Pancreas (tissue), 10 donors: ENCODE measurements at regions not wholly inside any gene's neighbourhood (a gene's known extent, or its start where the extent isn't known, plus 50 kb on each side); places are given as distances from the start of the nearest gene placed in this dataset.
"Not testable (repeated sequence)": the region's sequence is repeated elsewhere in the genome, so short reads cannot be mapped to it uniquely, and the experiment has no call there.

Experiments
- ATAC-seq, 4 donors: fragments of 200-7000 bp; cut with Tn5 transposase; one replicate each; pipeline versions ENCODE4 v1.8.0 to v1.9.1; 2020; ENCODE audit warnings: mild to moderate bottlenecking in 4 of 4, moderate library complexity in 4 of 4
- DNase-seq, 6 donors: peaks; one replicate each; pipeline ENCODE4 v3.0.0-alpha.2; 2020
- FAIRE-seq: peaks from 2 replicates; lab custom pipeline; 2012; peaks lifted over from hg19 to GRCh38; lab: Jason Lieb, UNC
- H3K27ac ChIP-seq, 4 donors: fragments of 200-600 bp; sonication (generic); 1 replicate in 3 of 4; 2 replicates in 1 of 4; pipeline versions ENCODE4 v1.5.0 to v1.8.0; 2020
- H3K27me3 ChIP-seq, 4 donors: fragments of 200-600 bp; one replicate each; pipeline ENCODE4 v1.8.0; 2021
- H3K36me3 ChIP-seq, 3 donors: fragments of 200-600 bp; sonication (generic) in 1 of 3; one replicate each; pipeline versions ENCODE4 v1.5.0 to v1.8.0; 2020 to 2021
- H3K4me1 ChIP-seq, 3 donors: fragments of 200-600 bp; one replicate each; pipeline ENCODE4 v1.8.0; 2021
- H3K4me3 ChIP-seq, 4 donors: fragments of 200-600 bp; sonication (generic) in 2 of 4; one replicate each; pipeline versions ENCODE4 v1.5.0 to v1.8.0; 2020 to 2021
- H3K9me3 ChIP-seq, 4 donors: fragments of 200-600 bp; one replicate each; pipeline ENCODE4 v1.8.0; 2021
- WGBS, 2 donors: extraction: QIAGEN DNeasy Blood & Tissue Kit; methylation state at CpG; one replicate each; pipeline ENCODE4 v1.1.7; 2013; 5-methylcytosine and 5-hydroxymethylcytosine counted together
- intact Hi-C, 3 donors: fragments of 100-400 bp; cut with DNase I; formaldehyde crosslinking; loops; one replicate each; pipeline versions ENCODE4 v1.11.1 to v1.14.2; 2022
- TF ChIP-seq, protein P1 (sequence below), 4 donors: fragments of 200-600 bp; sonication (generic) in 3 of 4; IDR thresholded peaks; one replicate each; pipeline versions ENCODE4 v1.5.0 to v1.8.0; 2021; ENCODE audit warnings: antibody characterized with exemption in 4 of 4
- donor health status: healthy with polysubstance abuse.
- donor health status: DM: no; HTN: no; CAD: no; lungs with moderate emphysema.
- donor health status: DM: no; HTN: no; CAD: no.
- donor health status: control.
- donor health status: control.
- donor health status: Bipolar disorder and iron deficiency.
- donor health status: DM: yes; HTN: yes; CAD: no.
- donor health status: DM: no; HTN: no; CAD: no.
- donor health status: DM: no; HTN: no; CAD: no.
- donor health status: DM: yes; HTN: yes; CAD: no.

- Histone ChIP-seq H3K36me3 (no peaks in the 10 kb centered on the region), H3K27ac (no peak overlapping the region), H3K4me3 (no peak overlapping the region), H3K9me3 (no peaks in the 10 kb centered on the region), H3K4me1 (no peaks in the 10 kb centered on the region), H3K27me3 (no peaks in the 10 kb centered on the region)
- TF ChIP-seq, protein P1, sequence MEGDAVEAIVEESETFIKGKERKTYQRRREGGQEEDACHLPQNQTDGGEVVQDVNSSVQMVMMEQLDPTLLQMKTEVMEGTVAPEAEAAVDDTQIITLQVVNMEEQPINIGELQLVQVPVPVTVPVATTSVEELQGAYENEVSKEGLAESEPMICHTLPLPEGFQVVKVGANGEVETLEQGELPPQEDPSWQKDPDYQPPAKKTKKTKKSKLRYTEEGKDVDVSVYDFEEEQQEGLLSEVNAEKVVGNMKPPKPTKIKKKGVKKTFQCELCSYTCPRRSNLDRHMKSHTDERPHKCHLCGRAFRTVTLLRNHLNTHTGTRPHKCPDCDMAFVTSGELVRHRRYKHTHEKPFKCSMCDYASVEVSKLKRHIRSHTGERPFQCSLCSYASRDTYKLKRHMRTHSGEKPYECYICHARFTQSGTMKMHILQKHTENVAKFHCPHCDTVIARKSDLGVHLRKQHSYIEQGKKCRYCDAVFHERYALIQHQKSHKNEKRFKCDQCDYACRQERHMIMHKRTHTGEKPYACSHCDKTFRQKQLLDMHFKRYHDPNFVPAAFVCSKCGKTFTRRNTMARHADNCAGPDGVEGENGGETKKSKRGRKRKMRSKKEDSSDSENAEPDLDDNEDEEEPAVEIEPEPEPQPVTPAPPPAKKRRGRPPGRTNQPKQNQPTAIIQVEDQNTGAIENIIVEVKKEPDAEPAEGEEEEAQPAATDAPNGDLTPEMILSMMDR (IDR thresholded peaks at IDR 0.05), result no peak
- 85 to 87% methylated on average over 3 of the region's 3 CpGs for WGBS, 2 donors
- ATAC-seq, result no peak
- intact Hi-C loops, result no loop called here
- no peak for FAIRE-seq
- DNase-seq, result no peak
Measured at GRCh38 chr1:56125316-56125715, 454.0 kb downstream of the PLPP3 start.

- intact Hi-C loops, result no loop called here
- no peaks in the 10 kb centered on the region for H3K36me3 ChIP-seq
- WGBS, 2 donors, result 87 to 95% methylated on average over 3 of the region's 3 CpGs
- no peak for DNase-seq
- H3K27me3 ChIP-seq, result no peaks in the 10 kb centered on the region
- H3K4me3 ChIP-seq, result no peak overlapping the region
- no peaks in the 10 kb centered on the region for H3K9me3 ChIP-seq
- FAIRE-seq, result no peak
- TF ChIP-seq, protein P1 (IDR thresholded peaks at IDR 0.05), result no peak
- H3K4me1 ChIP-seq, result no peaks in the 10 kb centered on the region
- ATAC-seq, result no peak
- no peak overlapping the region for H3K27ac ChIP-seq
Measured at GRCh38 chr1:56123826-56124225, 455.5 kb downstream of the PLPP3 start.

- Histone ChIP-seq H3K36me3 (no peaks in the 10 kb centered on the region), H3K27me3 (no peaks in the 10 kb centered on the region), H3K9me3 (no peaks in the 10 kb centered on the region), H3K4me3 (no peak overlapping the region), H3K4me1 (no peaks in the 10 kb centered on the region), H3K27ac (no peak overlapping the region)
- FAIRE-seq, result no peak
- TF ChIP-seq, protein P1 (IDR thresholded peaks at IDR 0.05), result no peak
- DNase-seq, result no peak
- intact Hi-C loops, result no loop called here
- ATAC-seq, result no peak
Measured at GRCh38 chr1:56123421-56123820, 455.9 kb downstream of the PLPP3 start.

DNA sequence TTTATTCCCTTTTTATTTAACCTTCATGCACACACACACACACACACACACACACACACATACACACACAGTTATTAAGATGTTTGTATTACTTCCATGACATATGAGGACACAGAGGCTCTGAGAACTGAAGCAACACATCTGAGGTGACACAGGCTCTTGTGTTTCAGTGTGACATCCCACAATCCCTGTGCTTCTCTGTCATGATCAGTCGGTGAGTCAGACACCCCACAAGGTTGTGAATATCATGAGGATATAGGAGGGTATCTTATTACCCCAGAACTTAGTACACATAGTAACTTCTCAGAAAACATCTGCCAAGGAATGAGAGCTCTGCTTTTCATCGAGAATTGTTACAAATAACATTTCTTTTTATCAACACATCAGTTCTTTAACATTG, 459.3 kb downstream of the PLPP3 start:
- TF ChIP-seq, protein P1 (IDR thresholded peaks at IDR 0.05), result no peak
- H3K9me3 ChIP-seq, result no peaks in the 10 kb centered on the region
- intact Hi-C loops, result no loop called here
- H3K36me3 ChIP-seq, result no peaks in the 10 kb centered on the region
- DNase-seq (no peak), FAIRE-seq (no peak), ATAC-seq (no peak)
- no peaks in the 10 kb centered on the region for H3K27me3 ChIP-seq
- no peak overlapping the region for H3K4me3 ChIP-seq
- no peak overlapping the region for H3K27ac ChIP-seq
- no peaks in the 10 kb centered on the region for H3K4me1 ChIP-seq
- 47 to 60% methylated on average over 2 of the region's 2 CpGs for WGBS, 2 donors

DNA sequence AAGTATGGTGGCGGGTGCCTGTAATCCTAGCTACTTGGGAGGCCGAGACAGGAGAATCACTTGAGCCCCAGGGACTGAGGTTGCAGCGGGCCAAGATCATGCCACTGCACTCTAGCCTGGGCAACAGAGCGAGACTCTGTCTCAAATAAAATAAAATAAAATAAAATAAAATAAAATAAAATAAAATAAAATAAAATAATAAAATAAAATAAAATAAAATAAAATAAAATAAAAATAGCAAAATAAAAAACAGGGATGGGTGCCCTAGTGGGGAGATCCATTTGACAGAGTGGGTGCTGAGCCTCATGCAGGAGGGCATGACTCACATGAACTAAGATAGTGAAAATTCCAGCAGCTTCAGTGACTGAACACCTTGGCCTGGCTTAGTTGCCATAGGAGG, 460.7 kb downstream of the PLPP3 start:
- H3K27me3 ChIP-seq, H3K36me3 ChIP-seq, H3K27ac ChIP-seq, H3K9me3 ChIP-seq, H3K4me1 ChIP-seq, DNase-seq, intact Hi-C loops, ATAC-seq, FAIRE-seq, H3K4me3 ChIP-seq: not testable (repeated sequence)
- WGBS, 2 donors, result 95 to 96% methylated on average over 4 of the region's 4 CpGs

DNA sequence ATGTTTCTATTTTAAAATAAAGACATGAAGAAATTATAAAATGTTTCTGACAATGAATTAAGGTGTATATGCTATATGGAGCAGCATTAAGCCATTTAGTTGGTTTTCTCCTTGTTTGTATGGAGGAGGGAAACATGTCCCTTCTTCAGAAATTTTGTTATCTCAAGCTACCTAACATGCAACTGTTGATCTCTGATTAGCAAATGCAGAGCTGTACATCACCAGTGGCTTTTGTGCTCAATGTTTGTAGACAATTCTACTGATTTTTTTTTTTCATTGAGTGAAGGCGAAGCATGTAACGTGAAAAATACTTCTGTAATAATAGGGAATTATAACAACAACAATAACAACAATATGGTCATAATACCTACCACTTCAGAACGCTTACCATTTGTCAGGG, 463.7 kb downstream of the PLPP3 start:
- FAIRE-seq (no peak), DNase-seq (no peak), ATAC-seq (no peak)
- no peak overlapping the region for H3K4me3 ChIP-seq
- TF ChIP-seq, protein P1 (IDR thresholded peaks at IDR 0.05), result no peak
- intact Hi-C loops, result no loop called here
- H3K27ac ChIP-seq, result no peak overlapping the region
- WGBS, 2 donors, result 80 to 90% methylated on average over 3 of the region's 3 CpGs
- no peaks in the 10 kb centered on the region for H3K36me3 ChIP-seq
- no peaks in the 10 kb centered on the region for H3K9me3 ChIP-seq
- H3K4me1 ChIP-seq, result no peaks in the 10 kb centered on the region
- H3K27me3 ChIP-seq, result no peaks in the 10 kb centered on the region
